Urothelium cell line (cell line): ENCODE measurements at regions not wholly inside any gene's neighbourhood (a gene's known extent, or its start where the extent isn't known, plus 50 kb on each side); places are given as distances from the start of the nearest gene placed in this dataset.
A peak's percentile ranks its signal among the peaks of the same experiment; 100 is the strongest.
"Not testable (repeated sequence)": the region's sequence is repeated elsewhere in the genome, so short reads cannot be mapped to it uniquely, and the experiment has no call there.

Experiments used
- DNase-seq: peaks from one replicate; pipeline ENCODE4 v3.0.0; 2011; ENCODE audit warnings: low spot score, mixed read lengths
- FAIRE-seq: peaks from 2 replicates; lab custom pipeline; 2011; peaks lifted over from hg19 to GRCh38; lab: Jason Lieb, UNC

GRCh38 chr19:30290805-30291204, 81.4 kb upstream of the ZNF536 start:
- DNase-seq, FAIRE-seq: not testable (repeated sequence)

DNA sequence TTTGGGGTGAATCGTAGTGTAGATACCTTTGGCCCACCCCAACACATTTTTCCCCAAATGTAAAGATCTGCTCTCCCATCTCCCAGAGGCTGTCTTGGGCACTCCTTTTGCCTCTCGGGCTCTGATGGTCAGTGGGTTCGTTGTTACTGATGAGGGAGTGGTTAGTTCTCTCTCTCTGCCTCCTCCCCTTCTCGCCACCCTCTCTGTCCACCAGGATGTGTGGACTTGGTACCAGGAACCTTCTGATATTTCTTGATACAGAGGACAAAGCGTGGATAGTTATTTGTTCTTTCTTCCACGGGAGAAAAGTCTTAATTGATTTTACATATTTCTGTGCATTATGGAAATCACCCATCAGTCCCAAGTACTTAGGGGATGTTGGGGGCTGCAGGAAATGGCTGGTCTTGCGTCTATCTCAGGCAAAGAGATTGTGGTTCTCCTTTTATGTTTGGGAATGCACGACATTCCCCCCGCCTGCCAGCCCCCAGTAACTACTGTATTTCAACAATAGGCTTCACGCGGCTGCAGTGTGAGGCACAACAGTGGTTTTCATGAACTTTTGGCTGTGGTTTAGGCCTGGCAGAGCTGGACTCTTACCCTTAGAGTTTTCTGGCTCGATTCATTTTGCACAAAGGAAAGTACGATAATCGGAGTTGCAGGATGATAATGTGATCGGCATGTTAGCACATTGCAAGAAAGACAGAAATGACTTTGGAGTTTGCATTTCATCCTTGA, 79.0 kb upstream of the ZNF536 start:
- FAIRE-seq: peak; percentile 9
- DNase-seq: no peak

GRCh38 chr19:30297969-30298368, 74.2 kb upstream of the ZNF536 start:
- FAIRE-seq: no peak

GRCh38 chr19:30303131-30303654, 69.0 kb upstream of the ZNF536 start:
- DNase-seq: no peak
- no peak for FAIRE-seq

More at GRCh38 chr19:30297969-30298368, 74.2 kb upstream of the ZNF536 start:
- no peak for DNase-seq

DNA sequence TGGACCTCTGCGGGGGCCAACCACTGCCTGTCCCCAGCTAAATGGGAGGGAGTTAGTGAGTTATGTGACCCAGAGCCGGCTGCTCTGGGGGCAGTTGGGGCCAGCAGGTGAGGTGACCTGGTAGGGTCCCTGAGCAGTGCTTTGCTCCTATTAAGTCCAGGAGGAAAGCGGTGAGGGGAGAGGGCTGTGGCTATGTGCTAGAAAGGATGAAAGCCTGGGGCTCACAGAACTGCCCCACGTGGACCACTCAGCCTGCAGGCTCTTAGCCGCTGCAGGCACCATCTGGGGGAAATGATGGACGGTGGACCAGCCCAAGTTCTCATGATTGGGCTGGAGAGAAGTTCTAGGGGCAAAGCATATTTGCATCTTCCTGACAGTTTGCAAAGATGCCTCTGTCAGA, 67.6 kb upstream of the ZNF536 start:
- DNase-seq (no peak), FAIRE-seq (no peak)

- DNase-seq: no peak
- peak; percentile 40 for FAIRE-seq
Measured at GRCh38 chr19:30305346-30306060, 66.7 kb upstream of the ZNF536 start.

DNA sequence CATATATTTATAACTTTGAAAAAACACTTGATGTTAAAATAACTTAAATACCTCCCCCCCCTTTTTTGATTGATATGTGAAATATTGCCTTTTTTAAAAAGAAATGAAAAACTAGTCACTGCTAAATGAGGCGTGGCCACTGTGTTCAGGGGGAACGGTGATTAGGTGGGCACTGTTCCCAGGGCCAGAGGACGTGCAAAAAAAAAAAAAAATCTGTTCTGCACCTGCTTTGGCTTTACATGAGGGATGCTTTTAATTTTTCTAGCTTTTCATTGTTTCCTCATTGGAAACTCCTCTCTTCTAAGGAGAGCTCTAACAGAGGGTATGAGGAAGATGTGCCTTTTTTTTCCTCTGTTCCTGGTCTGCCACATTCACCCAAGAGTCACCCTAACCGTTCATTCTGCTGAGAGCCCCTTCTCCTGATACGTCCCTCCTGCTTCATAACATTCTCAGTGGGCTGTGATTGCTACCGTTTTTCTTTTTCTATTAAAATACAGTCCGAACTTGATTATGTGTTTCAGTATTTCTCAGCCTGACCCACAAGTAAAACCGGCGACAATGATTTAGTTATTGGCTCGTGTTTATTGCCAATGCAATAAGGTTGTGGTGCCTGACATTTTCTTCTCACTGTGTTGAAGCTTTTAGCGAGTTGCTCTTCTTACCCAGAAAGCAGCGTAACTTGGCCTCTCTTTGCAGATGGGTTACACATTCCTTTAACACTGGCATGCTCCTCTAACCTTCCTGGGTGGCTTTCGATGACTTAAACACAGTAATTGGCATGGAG, 64.8 kb upstream of the ZNF536 start:
- FAIRE-seq (peak; percentile 53), DNase-seq (no peak)

- DNase-seq: no peak
- no peak for FAIRE-seq
Measured at GRCh38 chr19:30309176-30309575, 63.0 kb upstream of the ZNF536 start.

GRCh38 chr19:30309905-30310601, 62.1 kb upstream of the ZNF536 start:
- DNase-seq (no peak), FAIRE-seq (no peak)

DNA sequence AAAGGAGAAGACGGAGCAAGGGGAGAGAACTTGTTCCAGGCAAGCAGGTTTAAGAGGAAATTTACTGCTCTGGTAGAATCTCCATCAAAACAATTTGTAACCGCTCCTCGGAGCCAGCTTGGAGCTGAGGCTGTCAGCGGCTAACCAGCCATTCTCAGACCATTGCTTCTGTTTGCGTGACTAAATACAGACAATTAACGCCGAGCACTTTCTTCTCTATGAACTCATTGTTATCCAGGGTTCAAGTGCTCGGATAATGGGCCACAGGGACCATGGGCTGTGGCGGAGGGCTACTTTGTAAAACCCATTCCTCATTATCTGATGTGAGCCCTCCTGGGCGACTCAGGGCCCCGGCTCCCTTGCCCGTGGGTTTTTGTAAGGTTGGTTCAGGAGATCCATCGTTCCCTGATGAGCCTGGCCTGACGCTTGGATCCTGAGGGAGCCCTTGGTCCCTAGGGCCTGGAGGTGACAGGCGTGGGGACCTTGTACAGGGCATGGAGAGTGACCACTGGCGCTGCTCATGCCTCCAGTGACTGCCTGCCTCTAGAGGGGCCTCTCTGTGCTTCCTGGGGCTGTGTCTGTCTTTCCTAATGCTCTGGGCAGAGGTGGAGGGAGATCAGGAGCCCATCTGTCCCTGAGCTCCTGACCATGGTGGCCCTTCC, 61.5 kb upstream of the ZNF536 start:
- FAIRE-seq (no peak), DNase-seq (no peak)

DNA sequence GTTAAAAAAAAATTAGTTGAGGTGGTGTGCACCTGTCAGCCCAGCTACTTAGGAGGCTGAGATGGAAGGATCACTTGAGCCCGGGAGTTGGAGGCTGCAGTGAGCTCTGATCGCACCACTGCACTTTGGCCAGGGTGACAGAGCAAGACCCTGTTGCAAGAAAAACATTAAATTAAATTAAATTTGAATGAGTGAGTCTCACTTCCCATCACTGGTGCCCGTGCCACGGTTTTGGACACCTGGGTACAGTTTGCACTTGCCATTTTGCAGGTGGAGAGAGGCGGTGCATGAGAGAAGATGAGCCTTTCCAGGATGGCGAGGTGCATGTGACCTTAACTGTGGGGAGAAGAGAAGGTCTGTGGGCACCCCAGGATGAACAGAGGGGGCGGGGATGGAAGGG, 60.3 kb upstream of the ZNF536 start:
- DNase-seq (no peak), FAIRE-seq (peak; percentile 82)

- FAIRE-seq (no peak), DNase-seq (no peak)
Measured at GRCh38 chr19:30312582-30313352, 59.4 kb upstream of the ZNF536 start.

- DNase-seq (no peak), FAIRE-seq (no peak)
Measured at GRCh38 chr19:30313353-30313750, 58.8 kb upstream of the ZNF536 start.

DNA sequence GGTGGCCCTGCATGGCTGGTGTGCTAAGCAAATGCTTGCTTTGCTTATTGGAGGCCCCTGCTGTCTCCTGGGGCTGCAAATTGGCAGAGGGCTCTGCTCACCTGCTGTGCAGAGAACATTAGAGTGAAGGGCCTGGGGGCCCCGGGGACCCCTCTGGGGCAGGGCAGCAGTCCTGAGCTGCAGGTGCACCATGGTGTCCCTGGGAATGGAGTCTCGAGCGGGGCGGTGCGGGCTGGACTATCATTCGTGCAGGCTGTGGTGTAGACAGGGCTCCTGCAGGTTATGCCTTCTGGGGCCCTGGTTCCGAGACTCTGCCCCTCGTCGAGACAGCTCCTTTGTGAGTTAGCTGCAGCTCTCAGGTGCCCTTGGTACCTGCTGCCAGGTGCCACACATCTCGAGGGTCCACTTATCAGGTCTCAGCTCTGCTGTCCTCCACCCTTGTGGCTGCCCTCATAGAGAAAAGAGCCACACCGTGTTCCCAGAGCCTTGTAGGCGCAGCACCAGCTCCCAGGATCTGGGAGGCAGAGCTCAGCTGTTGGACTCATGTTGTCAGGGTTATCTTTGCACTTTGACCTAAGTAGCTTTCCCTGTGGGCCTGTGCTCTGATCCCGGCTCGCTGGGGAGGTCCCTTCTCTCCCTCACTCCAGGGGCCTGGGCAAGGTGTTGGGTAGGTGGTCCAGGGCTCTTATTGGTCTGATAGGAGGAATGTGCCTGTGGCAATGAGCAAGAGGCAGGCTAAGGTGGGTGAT, 58.0 kb upstream of the ZNF536 start:
- no peak for DNase-seq
- FAIRE-seq: peak; percentile 42

GRCh38 chr19:30314805-30315155, 57.4 kb upstream of the ZNF536 start:
- FAIRE-seq (peak; percentile 63), DNase-seq (no peak)

GRCh38 chr19:30315159-30315558, 57.0 kb upstream of the ZNF536 start:
- DNase-seq (no peak), FAIRE-seq (no peak)

GRCh38 chr19:30316000-30316491, 56.1 kb upstream of the ZNF536 start:
- FAIRE-seq (peak; percentile 48), DNase-seq (no peak)

DNA sequence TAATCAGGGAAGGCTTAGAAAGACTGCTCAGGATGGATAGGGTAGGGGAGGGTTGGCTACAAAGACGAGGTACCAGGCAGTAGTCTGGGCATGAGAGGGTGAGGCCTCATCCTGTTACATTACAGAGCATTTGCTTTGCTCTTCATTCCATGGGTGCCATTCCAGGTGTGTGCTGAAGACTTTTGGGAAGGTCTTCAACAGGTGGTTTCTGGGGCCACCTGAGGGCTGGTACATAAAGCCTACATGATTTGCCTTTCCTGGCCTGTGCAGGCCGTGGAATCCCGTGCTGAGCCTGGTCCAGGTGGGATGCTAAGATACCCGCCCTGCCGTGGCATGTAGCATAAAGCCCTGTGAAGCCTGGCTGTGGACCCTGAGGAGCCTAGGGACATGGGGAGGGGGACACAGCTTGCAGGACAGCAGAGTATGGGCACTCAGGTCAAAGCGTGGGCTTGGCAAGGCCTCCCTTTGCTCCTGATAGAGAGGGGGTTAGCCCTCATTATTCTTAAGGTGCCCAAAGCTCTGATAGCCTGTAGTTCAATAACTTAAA, 55.6 kb upstream of the ZNF536 start:
- FAIRE-seq (peak; percentile 78), DNase-seq (no peak)
